ENCODE measurements at regions not wholly inside any gene's neighbourhood (a gene's known extent, or its start where the extent isn't known, plus 50 kb on each side); places are given as distances from the start of the nearest gene placed in this dataset.

GRCh38 chr2:37553411-37554154 lies 117.9 kb downstream of the CDC42EP3 start:
- TF ChIP-seq CTCF (IDR thresholded peaks at IDR 0.05) (no peak), POLR2A (IDR thresholded peaks at IDR 0.05) (no peak)
